HCT116 (cell line): ENCODE measurements at regions not wholly inside any gene's neighbourhood (a gene's known extent, or its start where the extent isn't known, plus 50 kb on each side); places are given as distances from the start of the nearest gene placed in this dataset.

Experiments used
- ATAC-seq: fragments of 200-7000 bp; cut with Tn5 transposase; 2 replicates; pipeline ENCODE4 v1.9.1; 2020; ENCODE audit warnings: mild to moderate bottlenecking, moderate library complexity
- BruUV-seq: library from RNA; stranded (reverse); fragments of 400-500 nt; replicated peaks from 2 replicates; lab custom pipeline; 2021; lab: Mats Ljungman, UMichigan
- CTCF ChIA-PET: fragments of 300-600 bp; sonication (Branson Sonifier 250); formaldehyde crosslinking; loops from one replicate; lab custom pipeline; 2021; ENCODE audit warnings: antibody characterized with exemption; lab: Charles Lee
- POLR2A ChIA-PET: fragments of 300-600, 350-600 bp; sonication (Branson Sonifier 250); formaldehyde crosslinking; loops from one replicate; lab custom pipeline; 2021; ENCODE audit warnings: antibody characterized with exemption; lab: Charles Lee
- RAD21 ChIA-PET, 2 experiments: fragments of 300-600 bp; sonication (Branson Sonifier 250); formaldehyde crosslinking; loops; one replicate each; lab custom pipeline; 2023; ENCODE audit warnings: low total read pairs in 2 of 2; ENCODE audit not compliant: uncharacterized antibody in 2 of 2, unreplicated experiment in 2 of 2, low non-redundant PET in 1 of 2; lab: Charles Lee
- DNase-seq: peaks from one replicate; pipeline ENCODE4 v3.0.0-alpha.2; 2010; ENCODE audit warnings: low read depth, low spot score
- H2AFZ ChIP-seq: fragments of 200-600 bp; shearing (Covaris generic), sonication (generic); 2 replicates; pipeline ENCODE4 v1.6.1; 2017; ENCODE audit warnings: low read depth, mixed run types, mixed read lengths, antibody characterized with exemption, low read length; ENCODE audit not compliant: poor library complexity, severe bottlenecking
- H3K27ac ChIP-seq: 2 replicates; pipeline ENCODE4 v1.5.1; 2012; ENCODE audit warnings: low read depth, low read length
- H3K27me3 ChIP-seq: fragments of 200-600 bp; sonication (generic); 2 replicates; pipeline ENCODE4 v1.6.1; 2016; ENCODE audit warnings: mixed run types, low read length, mixed read lengths; ENCODE audit not compliant: insufficient read depth
- H3K36me3 ChIP-seq, 2 experiments: fragments of 200-500 bp in 1 of 2; fragments of 200-600 bp in 1 of 2; sonication (Bioruptor generic) in 1 of 2; sonication (generic) in 1 of 2; 2 replicates each; pipeline versions ENCODE4 v1.5.1 to v1.6.1; 2014 to 2016; ENCODE audit warnings: low read length in 2 of 2, inconsistent platforms in 1 of 2, mixed read lengths in 1 of 2, mixed run types in 1 of 2; ENCODE audit not compliant: insufficient read depth in 2 of 2, control insufficient read depth in 1 of 2
- H3K4me1 ChIP-seq, 2 experiments: fragments of 200-600 bp in 1 of 2; sonication (generic) in 1 of 2; 2 replicates each; pipeline versions ENCODE4 v1.5.1 to v1.6.1; 2012 to 2017; ENCODE audit warnings: low read length in 2 of 2, inconsistent platforms in 1 of 2, mild to moderate bottlenecking in 1 of 2, mixed read lengths in 1 of 2, mixed run types in 1 of 2, moderate library complexity in 1 of 2; ENCODE audit not compliant: insufficient read depth in 2 of 2, control insufficient read depth in 1 of 2
- H3K4me2 ChIP-seq: fragments of 200-600 bp; sonication (generic); 2 replicates; pipeline ENCODE4 v1.6.1; 2017; ENCODE audit warnings: mixed run types, low read length, mixed read lengths
- H3K4me3 ChIP-seq, 2 experiments: fragments of 200-600 bp in 1 of 2; sonication (generic) in 1 of 2; replicated peaks in 1 of 2; 2 replicates each; pipeline ENCODE4 v1.5.1; 2011 to 2016; ENCODE audit warnings: low read length in 2 of 2, control low read depth in 1 of 2, low read depth in 1 of 2, mild to moderate bottlenecking in 1 of 2, mixed read lengths in 1 of 2, mixed run types in 1 of 2
- H3K79me2 ChIP-seq: fragments of 200-600 bp; sonication (generic); 2 replicates; pipeline ENCODE4 v1.6.1; 2017; ENCODE audit warnings: mild to moderate bottlenecking, mixed run types, low read length, moderate library complexity, mixed read lengths; ENCODE audit not compliant: insufficient read depth
- H3K9ac ChIP-seq: fragments of 200-600 bp; sonication (generic); 2 replicates; pipeline ENCODE4 v1.6.1; 2016; ENCODE audit warnings: low read length, mixed read lengths
- H3K9me2 ChIP-seq: fragments of 200-600 bp; sonication (generic), shearing (Covaris generic); 2 replicates; pipeline ENCODE4 v1.6.1; 2017; ENCODE audit warnings: mixed run types, mild to moderate bottlenecking, moderate library complexity; ENCODE audit not compliant: insufficient read depth
- H3K9me3 ChIP-seq, 2 experiments: fragments of 200-500 bp in 1 of 2; fragments of 200-600 bp in 1 of 2; sonication (Bioruptor generic) in 1 of 2; sonication (generic) in 1 of 2; 2 replicates each; pipeline ENCODE4 v1.6.1; 2014 to 2017; ENCODE audit warnings: low read length in 2 of 2, mixed read lengths in 2 of 2, inconsistent platforms in 1 of 2, low read depth in 1 of 2, mild to moderate bottlenecking in 1 of 2, mixed run types in 1 of 2, moderate library complexity in 1 of 2; ENCODE audit not compliant: control insufficient read depth in 1 of 2, insufficient read depth in 1 of 2
- H4K20me1 ChIP-seq: fragments of 200-600 bp; sonication (generic), shearing (Covaris generic); 2 replicates; pipeline ENCODE4 v1.6.1; 2017; ENCODE audit warnings: mixed run types, mild to moderate bottlenecking, moderate library complexity; ENCODE audit not compliant: insufficient read depth
- CEBPB ChIP-seq: IDR thresholded peaks from 2 replicates; pipeline ENCODE4 v1.6.1; 2012; ENCODE audit warnings: low read depth
- CTCF ChIP-seq, 3 experiments: fragments of 200-600 bp in 1 of 3; sonication (generic) in 1 of 3; IDR thresholded peaks in 2 of 3; conservative IDR thresholded peaks in 1 of 3; 2 replicates each; pipeline ENCODE4 v1.5.1; 2012 to 2017; ENCODE audit warnings: low read depth in 2 of 3, low read length in 2 of 3, antibody characterized with exemption in 1 of 3, borderline replicate concordance in 1 of 3, control low read depth in 1 of 3, mild to moderate bottlenecking in 1 of 3, mixed read lengths in 1 of 3, mixed run types in 1 of 3, moderate library complexity in 1 of 3; ENCODE audit not compliant: insufficient read depth in 1 of 3
- EGR1 ChIP-seq: IDR thresholded peaks from 2 replicates; pipeline ENCODE4 v1.6.1; 2012; ENCODE audit warnings: low read depth
- EZH2 ChIP-seq: fragments of 200-600 bp; sonication (generic); IDR thresholded peaks from 2 replicates; pipeline ENCODE4 v1.6.1; 2017; ENCODE audit warnings: antibody characterized with exemption, mixed run types
- EZH2phosphoT487 ChIP-seq: fragments of 200-600 bp; IDR thresholded peaks from 2 replicates; pipeline ENCODE4 v1.6.1; 2018; ENCODE audit warnings: antibody characterized with exemption, borderline replicate concordance
- JUND ChIP-seq: IDR thresholded peaks from 2 replicates; pipeline ENCODE4 v1.6.1; 2012
- POLR2AphosphoS5 ChIP-seq: IDR thresholded peaks from 2 replicates; pipeline ENCODE4 v1.6.1; 2011; ENCODE audit warnings: mild to moderate bottlenecking, low read depth, low read length, moderate library complexity
- RAD21 ChIP-seq: IDR thresholded peaks from 2 replicates; pipeline ENCODE4 v1.6.1; 2012; ENCODE audit warnings: low read depth, mild to moderate bottlenecking
- SP1 ChIP-seq: IDR thresholded peaks from 2 replicates; pipeline ENCODE4 v1.6.1; 2012; ENCODE audit warnings: low read depth
- SRF ChIP-seq: IDR thresholded peaks from 2 replicates; pipeline ENCODE4 v1.6.1; 2012; ENCODE audit warnings: low read depth
- TCF7L2 ChIP-seq: IDR thresholded peaks from 2 replicates; pipeline ENCODE4 v1.7.0; 2011; ENCODE audit warnings: borderline replicate concordance, inconsistent platforms; ENCODE audit not compliant: insufficient read depth, insufficient read length; ENCODE audit errors: extremely low read depth
- intact Hi-C: fragments of 100-400 bp; cut with micrococcal nuclease; formaldehyde crosslinking; loops from 2 replicates; pipeline ENCODE4 v1.10.0; 2022
- TF ChIP-seq, protein P1 (sequence below): IDR thresholded peaks from 2 replicates; pipeline ENCODE4 v1.6.1; 2012; ENCODE audit warnings: low read depth
- TF ChIP-seq, protein P2 (sequence below): IDR thresholded peaks from 2 replicates; pipeline ENCODE4 v1.6.1; 2012

DNA sequence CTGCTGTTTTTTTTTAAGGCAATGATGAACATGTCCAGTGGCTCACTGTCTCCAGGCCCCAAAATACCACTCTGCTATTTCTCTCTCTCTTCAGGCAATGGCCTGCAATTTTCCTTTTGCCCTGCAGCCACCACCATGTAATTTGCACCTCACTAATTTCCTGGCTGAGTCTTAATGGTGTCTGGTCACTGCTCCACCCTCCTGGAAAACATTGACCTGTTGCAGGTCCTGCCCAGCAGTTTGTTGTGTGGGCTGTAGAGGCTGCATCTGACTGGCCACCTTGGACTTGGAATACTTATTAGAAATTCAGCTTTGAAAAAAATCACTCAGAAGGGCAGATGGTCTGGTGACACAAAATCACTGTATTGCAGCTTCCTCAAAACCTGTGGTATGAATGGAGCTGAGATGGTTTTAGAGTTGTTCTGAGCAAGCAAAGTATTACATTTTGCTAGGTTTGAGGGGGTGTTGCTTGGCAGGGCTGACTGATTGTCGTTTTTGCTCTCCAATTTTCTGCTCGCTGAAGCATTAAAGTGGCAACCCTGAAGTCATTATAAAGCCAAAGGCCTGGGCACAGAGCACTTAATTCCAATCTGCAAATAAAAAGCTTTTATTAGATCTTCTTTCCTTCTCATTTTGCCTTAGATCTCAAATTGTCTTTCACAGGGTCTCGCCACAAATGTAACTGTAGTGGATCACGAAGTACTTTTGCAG lies 134.8 kb downstream of the TMEM174 start:
- DNase-seq (no peak), ATAC-seq (no peak)
- intact Hi-C loops = no loop called here
- no peak overlapping the region for H2AFZ ChIP-seq
- no TSS peak for BruUV-seq
- no peaks in the 10 kb centered on the region for H4K20me1 ChIP-seq
- RAD21 ChIA-PET = no interaction called here
- H3K9me2 ChIP-seq = no peaks in the 10 kb centered on the region
- H3K4me2 ChIP-seq = no peak overlapping the region
- no peaks in the 10 kb centered on the region for H3K36me3 ChIP-seq
- H3K4me1 ChIP-seq = peaks cover 0 to 20% of the 10 kb centered on the region in 2 experiments; a peak in 2 of 4 replicates
- no peak overlapping the region for H3K27ac ChIP-seq
- no peaks in the 10 kb centered on the region for H3K79me2 ChIP-seq
- H3K9me3 ChIP-seq = no peaks in the 10 kb centered on the region
- TF ChIP-seq, protein P1, sequence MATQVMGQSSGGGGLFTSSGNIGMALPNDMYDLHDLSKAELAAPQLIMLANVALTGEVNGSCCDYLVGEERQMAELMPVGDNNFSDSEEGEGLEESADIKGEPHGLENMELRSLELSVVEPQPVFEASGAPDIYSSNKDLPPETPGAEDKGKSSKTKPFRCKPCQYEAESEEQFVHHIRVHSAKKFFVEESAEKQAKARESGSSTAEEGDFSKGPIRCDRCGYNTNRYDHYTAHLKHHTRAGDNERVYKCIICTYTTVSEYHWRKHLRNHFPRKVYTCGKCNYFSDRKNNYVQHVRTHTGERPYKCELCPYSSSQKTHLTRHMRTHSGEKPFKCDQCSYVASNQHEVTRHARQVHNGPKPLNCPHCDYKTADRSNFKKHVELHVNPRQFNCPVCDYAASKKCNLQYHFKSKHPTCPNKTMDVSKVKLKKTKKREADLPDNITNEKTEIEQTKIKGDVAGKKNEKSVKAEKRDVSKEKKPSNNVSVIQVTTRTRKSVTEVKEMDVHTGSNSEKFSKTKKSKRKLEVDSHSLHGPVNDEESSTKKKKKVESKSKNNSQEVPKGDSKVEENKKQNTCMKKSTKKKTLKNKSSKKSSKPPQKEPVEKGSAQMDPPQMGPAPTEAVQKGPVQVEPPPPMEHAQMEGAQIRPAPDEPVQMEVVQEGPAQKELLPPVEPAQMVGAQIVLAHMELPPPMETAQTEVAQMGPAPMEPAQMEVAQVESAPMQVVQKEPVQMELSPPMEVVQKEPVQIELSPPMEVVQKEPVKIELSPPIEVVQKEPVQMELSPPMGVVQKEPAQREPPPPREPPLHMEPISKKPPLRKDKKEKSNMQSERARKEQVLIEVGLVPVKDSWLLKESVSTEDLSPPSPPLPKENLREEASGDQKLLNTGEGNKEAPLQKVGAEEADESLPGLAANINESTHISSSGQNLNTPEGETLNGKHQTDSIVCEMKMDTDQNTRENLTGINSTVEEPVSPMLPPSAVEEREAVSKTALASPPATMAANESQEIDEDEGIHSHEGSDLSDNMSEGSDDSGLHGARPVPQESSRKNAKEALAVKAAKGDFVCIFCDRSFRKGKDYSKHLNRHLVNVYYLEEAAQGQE = no peak
- no peak for TF ChIP-seq EZH2phosphoT487
- no peak for TF ChIP-seq RAD21
- TF ChIP-seq TCF7L2 = no peak
- TF ChIP-seq JUND = no peak
- TF ChIP-seq SP1 = no peak
- no peak for TF ChIP-seq SRF
- no peak for TF ChIP-seq EGR1
- no peak for TF ChIP-seq CTCF (IDR thresholded peaks at IDR 0.05 in 2 of 3, conservative IDR thresholded peaks at IDR 0.05 in 1 of 3; ENCODE audit: borderline replicate concordance in 1 of 3, insufficient read depth in 1 of 3, low read depth in 2 of 3, low read length in 2 of 3)
- TF ChIP-seq CEBPB = no peak
- no peak for TF ChIP-seq POLR2AphosphoS5
- TF ChIP-seq, protein P2, sequence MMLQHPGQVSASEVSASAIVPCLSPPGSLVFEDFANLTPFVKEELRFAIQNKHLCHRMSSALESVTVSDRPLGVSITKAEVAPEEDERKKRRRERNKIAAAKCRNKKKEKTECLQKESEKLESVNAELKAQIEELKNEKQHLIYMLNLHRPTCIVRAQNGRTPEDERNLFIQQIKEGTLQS = no peak
- no peak for TF ChIP-seq EZH2
- CTCF ChIA-PET = no interaction called here
- H3K9ac ChIP-seq = no peak overlapping the region
- POLR2A ChIA-PET = no interaction called here
- H3K4me3 ChIP-seq = no peak overlapping the region
- H3K27me3 ChIP-seq = no peaks in the 10 kb centered on the region
